ENCODE measurements at regions not wholly inside any gene's neighbourhood (a gene's known extent, or its start where the extent isn't known, plus 50 kb on each side); places are given as distances from the start of the nearest gene placed in this dataset.
A peak's percentile ranks its signal among the peaks of the same experiment; 100 is the strongest.

DNA sequence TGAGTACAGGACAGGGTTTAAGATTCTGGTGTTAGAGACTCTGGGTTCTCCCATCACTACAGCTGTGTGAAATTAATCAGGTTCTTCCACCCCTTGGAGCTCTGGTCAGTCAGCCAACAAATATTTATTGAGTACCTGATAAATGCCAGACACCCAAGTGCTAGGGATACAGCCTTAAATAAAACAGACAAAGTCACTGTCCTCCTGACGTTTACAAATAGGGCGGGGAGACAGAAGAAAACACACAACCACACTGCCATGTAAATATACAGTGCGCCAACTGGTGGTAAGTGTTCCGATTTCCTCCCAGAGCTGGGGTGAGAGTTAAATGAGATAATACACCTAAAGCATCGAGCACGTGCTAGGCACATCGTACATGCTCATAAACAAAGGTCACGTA is 121.0 kb downstream of the COPRS start:
- Histone ChIP-seq H3K9me1 (ENCODE audit: control insufficient read depth, insufficient read depth, low read length) (no peaks in the 10 kb centered on the region), H3K9me3 (replicated peaks; ENCODE audit: control insufficient read depth, insufficient read depth, low read depth, low read length) (no peaks in the 10 kb centered on the region), H3K27ac (ENCODE audit: extremely low read depth, low read depth, low read length) (no peak overlapping the region), H3K79me2 (ENCODE audit: control insufficient read depth, insufficient read depth, low read length) (no peaks in the 10 kb centered on the region), H2AFZ (ENCODE audit: low read depth, low read length) (no peak overlapping the region), H3K4me2 (ENCODE audit: insufficient read depth, low read length) (no peak overlapping the region), H4K20me1 (replicated peaks; ENCODE audit: control insufficient read depth, insufficient read depth, low read length) (no peaks in the 10 kb centered on the region), H3K27me3 (ENCODE audit: control insufficient read depth in 2 of 2, insufficient read depth in 2 of 2, low read length in 2 of 2) (peaks cover 15 to 26% of the 10 kb centered on the region in 2 experiments; a peak in 3 of 5 replicates), H3K36me3 (ENCODE audit: control insufficient read depth, insufficient read depth, low read length) (no peaks in the 10 kb centered on the region), H3K4me3 (no peak overlapping the region), H3K4me1 (replicated peaks in 1 of 2; ENCODE audit: control insufficient read depth in 2 of 2, insufficient read depth in 2 of 2, low read length in 2 of 2) (no peaks in the 10 kb centered on the region), H3K9ac (ENCODE audit: insufficient read depth in 1 of 2, low read depth in 2 of 2, low read length in 2 of 2) (no peak overlapping the region)
- TF ChIP-seq CBX8 (IDR thresholded peaks at IDR 0.05; ENCODE audit: borderline replicate concordance, extremely low read depth, low read depth, low read length, poor library complexity, severe bottlenecking) (no peak), BHLHE40 (IDR thresholded peaks at IDR 0.05; ENCODE audit: low read length) (peak; percentile 44; the same call in 1 of the 2 replicates)
- TF ChIP-seq, protein P1, sequence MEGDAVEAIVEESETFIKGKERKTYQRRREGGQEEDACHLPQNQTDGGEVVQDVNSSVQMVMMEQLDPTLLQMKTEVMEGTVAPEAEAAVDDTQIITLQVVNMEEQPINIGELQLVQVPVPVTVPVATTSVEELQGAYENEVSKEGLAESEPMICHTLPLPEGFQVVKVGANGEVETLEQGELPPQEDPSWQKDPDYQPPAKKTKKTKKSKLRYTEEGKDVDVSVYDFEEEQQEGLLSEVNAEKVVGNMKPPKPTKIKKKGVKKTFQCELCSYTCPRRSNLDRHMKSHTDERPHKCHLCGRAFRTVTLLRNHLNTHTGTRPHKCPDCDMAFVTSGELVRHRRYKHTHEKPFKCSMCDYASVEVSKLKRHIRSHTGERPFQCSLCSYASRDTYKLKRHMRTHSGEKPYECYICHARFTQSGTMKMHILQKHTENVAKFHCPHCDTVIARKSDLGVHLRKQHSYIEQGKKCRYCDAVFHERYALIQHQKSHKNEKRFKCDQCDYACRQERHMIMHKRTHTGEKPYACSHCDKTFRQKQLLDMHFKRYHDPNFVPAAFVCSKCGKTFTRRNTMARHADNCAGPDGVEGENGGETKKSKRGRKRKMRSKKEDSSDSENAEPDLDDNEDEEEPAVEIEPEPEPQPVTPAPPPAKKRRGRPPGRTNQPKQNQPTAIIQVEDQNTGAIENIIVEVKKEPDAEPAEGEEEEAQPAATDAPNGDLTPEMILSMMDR (IDR thresholded peaks at IDR 0.05 in 2 of 3, conservative IDR thresholded peaks at IDR 0.05 in 1 of 3; ENCODE audit: insufficient read depth in 2 of 3, low read depth in 1 of 3, low read length in 3 of 3) = peak in 2 of 3 experiments; percentile 25 to 28; a peak in 2 of 6 replicates
- CTCF ChIA-PET (ENCODE audit: low intra/inter-chr PET ratio) = no interaction called here
- intact Hi-C loops (cut with micrococcal nuclease) = no loop called here
- 1% methylated on average over 8 of the region's 8 CpGs for WGBS (ENCODE audit: insufficient coverage, low coverage, missing lambda C conversion rate)
- FAIRE-seq (peak; percentile 6), ATAC-seq (peak; percentile 48; the same call in 2 of the 3 replicates), DNase-seq (ENCODE audit: extremely low read depth in 1 of 4, low spot score in 3 of 4) (no peak)
- POLR2A ChIA-PET = interaction anchor here (1.0 kb wide), 1 partner anchor 164 kb away, joined by 4 read pairs; the partner anchor contains the start of gene UTP6
- in situ Hi-C loops (cut with MboI) = no loop called here
- no TSS peak for BruUV-seq (replicated peaks)
